Hematopoietic multipotent progenitor cell (in vitro differentiated cells): ENCODE measurements at regions not wholly inside any gene's neighbourhood (a gene's known extent, or its start where the extent isn't known, plus 50 kb on each side); places are given as distances from the start of the nearest gene placed in this dataset.
A peak's percentile ranks its signal among the peaks of the same experiment; 100 is the strongest.
"Not testable (repeated sequence)": the region's sequence is repeated elsewhere in the genome, so short reads cannot be mapped to it uniquely, and the experiment has no call there.

Experiments used
- DNase-seq, 3 donors: peaks; one replicate each; pipeline ENCODE4 v3.0.0-alpha.2; 2011 to 2015; ENCODE audit warnings: low read depth in 2 of 3, low spot score in 2 of 3

DNA sequence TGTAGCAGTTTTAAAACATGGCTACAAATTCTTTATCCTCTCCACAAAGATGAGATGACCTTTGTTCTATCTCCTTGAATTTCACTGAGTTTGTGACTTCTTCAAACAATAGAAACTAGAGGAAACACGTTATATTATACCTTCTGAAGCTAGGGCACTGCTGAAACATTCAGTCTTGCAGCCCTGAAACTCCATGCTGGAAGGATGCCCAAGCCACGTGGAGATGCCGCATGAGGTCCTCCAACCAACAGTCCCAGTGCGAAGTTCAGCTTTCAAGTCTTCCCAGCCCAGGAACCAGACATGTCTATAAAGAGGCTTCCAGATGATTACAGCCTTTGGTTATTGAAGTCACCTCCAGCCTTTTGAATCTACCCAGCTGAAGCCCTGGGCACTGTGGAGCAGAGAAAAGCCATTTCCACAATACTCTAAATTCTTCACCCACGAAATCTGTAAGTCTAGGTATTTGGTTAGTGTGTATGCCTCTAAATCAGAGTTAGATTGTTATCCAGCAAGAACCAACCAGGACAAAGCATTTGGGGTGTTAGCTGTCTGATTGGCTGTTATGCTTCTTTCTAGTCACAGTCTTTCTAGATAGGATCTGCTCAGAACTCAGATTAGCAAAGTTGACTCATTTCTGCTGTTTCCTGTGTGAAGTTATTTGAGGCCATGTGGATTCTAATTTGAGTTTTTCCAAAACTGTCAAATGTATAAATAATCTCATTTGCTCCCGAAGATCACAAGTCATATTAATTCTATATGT lies 186.5 kb upstream of the TMEM72 start:
- DNase-seq: peak in 1 of 3 donors; percentile 2

DNA sequence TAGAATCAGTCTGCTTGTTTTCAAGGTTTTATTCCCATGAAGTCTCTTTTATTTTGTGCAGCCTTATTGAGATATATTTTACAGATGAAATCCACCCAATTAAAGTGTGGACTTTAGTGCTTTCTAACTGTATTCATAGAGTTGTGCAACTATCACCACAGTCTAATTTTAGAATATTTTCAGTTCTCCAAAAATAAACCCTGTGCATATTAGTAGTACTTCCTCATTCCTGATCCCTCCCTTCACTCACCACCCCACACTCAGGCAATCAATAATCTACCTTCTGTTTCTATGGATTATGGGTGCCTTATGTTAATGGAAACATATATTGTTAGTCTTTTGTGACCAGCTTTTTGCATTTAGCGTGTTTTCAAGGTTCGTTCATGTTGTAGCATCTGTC lies 185.7 kb upstream of the TMEM72 start:
- DNase-seq: peak in 1 of 3 donors; percentile 51

DNA sequence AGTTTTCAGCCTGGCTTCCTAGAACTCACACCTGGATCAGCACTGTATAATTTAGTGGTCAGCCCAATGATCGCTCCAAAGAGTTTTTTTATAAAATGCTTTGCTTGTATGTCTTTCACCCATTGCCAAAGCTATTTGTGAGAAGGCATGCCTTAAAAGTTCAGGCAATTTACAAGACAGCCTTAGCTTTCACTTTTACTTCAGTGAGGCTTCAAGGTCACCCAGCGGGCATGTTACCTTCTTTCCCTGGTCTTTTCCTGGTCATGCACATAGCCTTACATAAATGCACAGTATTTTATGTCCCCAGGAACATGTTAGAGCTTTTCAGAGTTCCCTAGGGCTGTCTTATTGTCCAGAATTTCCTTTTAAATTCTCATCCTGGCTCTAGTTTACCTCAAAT lies 179.9 kb upstream of the TMEM72 start:
- no peak for DNase-seq

DNA sequence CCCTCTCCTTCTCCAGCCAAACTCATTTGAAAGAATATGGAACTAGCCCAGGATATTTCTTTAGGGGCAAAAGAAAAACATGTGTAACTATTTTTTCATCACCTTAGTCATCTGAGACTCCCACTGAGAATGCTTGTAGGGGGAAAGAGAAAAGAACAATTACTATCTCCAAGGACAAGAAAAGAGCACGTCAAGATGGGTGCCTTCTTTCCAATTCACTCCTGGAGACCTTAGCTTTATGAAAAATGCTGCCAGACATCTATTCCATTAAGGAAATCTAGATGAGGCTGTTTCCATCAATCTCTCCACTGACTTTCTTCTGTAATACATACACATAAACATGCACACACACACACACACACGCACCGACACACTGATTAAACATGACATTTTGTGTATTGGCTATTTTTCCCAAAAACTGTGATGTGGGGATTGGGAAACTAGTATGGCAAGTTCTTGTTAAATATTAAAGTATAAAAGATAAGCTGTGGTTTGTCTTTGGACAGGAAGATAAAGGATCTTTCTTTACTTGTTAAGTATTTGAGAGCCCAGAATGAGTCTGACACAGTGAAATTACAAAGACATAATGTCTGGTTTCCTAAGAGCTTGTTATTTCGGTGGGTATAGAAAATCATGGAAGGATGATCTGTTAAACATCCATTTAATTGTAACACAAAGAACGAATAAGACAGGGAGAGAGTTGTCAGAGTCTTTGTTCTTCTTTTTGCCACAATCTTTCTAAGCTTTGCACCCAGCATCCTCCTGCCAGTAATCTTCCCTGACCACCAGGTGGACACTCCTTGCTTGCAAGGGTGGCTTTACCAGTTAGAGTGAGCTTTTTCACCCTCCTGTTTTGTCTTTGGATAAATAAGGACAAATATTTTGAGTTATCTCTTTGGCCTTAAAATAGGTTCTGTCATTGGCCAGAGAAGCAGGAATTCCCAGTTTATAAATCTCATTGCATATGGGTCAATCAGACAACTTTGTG lies 177.3 kb upstream of the TMEM72 start:
- no peak for DNase-seq

DNA sequence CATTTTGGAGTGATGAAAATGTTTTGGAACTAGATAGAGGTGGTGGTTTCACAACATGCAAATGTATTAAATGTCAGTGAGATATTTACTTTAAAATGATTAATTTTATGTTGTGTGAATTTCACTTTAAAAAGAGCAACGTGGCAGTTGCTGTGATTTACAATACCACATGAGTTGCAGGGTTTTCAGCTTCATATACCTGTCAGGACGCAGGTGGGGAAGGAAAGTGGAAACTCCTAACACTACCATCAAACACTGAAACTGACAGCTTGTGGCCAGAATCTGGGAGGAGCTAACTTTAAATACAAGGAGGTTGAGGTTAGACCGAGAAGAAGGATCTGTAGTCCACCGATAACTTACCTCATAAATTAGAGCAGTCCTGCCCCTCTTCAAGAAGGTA lies 168.9 kb upstream of the TMEM72 start:
- DNase-seq: peak in 1 of 3 donors; percentile 7

DNA sequence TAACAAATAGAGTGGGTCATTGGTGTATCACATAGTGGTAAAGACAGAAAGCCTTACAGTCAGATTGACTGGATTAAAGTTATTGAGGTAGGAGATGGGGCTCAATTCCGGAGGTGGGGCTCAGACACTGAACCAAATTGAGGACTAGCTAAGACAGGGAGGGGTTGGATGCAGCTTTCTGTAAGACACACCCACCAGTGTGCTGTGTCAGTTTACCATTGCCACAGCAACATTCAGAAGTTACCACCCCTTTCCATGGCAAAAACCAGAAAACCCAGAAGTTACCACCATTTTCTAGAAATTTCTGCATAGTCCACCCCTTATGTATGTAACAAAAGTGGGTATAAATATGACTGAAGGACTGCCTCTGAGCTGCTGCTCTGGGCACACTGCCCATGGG lies 167.6 kb upstream of the TMEM72 start:
- no peak for DNase-seq

DNA sequence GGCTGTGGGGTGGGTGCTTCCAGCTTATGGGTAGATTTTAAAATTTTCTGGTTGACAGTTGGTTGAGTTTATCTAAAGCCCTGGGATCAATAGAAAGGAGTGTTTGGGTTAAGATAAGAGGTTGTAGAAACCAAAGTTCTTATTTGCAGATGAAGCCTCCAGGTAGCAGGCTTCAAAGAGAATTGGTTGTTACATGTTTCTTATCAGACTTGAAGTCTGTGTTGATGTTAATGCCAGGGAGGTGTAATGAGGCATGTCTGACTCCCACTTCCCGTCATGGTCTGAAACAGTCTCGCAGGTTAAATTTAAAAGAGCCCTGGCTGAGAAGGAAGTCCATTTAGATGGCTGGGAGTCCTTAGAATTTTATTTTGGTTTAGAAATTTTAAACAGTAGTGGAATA lies 165.2 kb upstream of the TMEM72 start:
- no peak for DNase-seq

DNA sequence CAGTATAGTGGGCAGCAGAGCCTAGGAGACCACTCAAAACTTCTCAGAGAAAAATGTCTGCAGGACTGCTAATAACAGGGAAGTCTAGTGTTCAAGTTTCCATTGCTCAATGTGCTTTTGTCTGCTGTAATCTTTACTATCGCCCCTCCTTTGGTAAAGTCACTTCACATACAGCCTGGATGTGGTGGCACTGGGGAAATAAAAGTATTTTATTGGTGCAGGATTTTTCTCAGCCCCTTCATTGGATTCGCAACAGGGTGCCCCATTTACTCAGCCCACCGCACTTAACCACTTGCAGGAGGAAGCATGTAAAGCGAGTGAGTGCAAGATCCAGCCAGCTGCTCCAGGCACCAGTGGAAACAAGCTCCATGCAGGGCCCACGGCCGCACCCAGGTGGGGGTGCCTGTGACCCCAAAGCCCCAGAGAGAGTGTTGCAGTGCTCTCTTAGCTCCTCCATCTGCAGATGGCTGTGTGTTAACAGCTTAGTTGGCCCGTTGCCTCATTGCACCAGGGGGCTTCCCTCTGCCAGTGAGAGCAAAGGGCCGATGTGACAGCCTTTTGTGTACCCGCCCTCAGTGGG lies 163.5 kb upstream of the TMEM72 start:
- DNase-seq: no peak

DNA sequence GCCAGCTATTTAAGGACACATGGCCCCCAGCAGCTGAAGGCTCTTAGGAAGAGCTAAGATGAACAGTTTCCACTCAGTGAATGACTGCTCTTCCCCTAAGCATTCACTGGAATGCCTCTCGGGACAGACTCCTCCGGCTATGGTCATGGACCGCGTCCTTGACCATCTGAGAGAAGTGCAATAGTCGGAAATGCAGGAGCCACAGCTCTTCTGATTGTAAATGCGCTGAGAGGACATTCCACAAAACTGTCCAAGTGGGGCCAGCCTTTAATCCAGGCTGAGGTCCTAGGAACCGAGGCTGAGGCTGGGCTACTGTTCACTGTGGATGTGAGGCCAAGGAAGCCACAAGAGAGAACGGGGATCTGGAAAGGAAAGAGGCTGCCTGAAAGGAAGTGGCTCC lies 162.0 kb upstream of the TMEM72 start:
- no peak for DNase-seq

DNA sequence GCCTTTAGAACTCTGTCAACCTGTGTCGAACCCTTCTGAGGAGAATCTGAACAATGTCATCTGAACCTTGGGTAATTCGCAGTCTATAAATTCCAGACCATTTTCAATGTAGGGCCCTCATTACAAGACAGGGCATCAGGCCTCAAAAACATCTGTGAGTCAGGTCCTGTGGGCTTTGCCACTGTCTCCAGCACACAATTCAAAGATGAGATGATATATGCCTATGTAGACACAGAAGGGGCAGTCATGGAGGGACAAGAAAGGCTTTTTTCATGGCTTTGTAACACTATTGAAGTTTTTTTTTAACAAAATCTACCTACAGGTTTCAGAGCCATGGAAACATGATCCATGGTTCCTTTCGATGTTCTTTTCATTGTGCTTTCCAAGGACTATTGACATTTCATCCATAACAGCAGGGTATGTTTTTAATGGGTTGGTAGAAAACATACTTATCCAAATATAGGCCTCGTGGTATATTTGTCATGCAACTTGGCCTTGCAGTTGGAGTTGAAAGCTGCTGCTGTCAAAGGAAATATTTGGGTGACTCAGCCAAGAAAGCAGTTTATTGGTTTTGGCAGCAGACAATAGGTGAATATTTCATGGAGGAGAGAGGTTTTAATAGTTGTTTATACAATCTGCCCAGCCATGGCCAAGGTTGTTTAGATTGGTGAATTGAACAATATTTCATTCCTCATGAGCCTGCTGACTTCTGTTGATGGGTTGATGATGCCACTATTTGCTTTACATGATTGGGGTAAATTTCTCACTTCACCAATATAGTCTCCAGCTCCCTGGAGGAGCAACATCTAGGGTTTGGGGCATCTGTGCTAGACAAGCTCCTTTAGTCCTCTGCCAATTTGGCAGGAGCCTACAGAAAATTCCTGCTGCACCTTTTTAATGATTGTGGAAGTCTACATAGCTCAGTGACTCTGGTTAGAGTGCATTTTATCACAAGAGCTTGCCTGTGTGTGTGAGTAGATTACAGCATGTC lies 158.4 kb upstream of the TMEM72 start:
- no peak for DNase-seq

DNA sequence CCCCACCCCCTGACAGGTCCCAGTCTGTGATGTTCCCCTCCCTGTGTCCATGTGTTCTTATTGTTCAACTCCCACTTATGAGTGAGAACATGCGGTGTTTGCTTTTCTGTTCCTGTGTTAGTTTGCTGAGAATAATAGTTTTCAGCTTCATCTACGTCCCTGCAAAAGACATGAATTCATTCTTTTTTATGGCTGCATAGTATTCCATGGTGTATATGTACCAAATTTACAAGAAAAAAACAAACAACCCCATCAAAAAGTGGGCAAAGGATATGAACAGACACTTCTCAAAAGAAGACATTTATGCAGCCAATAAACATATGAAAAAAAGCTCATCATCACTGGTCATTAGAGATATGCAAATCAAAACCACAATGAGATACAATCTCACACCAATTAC lies 156.8 kb upstream of the TMEM72 start:
- not testable (repeated sequence) for DNase-seq

DNA sequence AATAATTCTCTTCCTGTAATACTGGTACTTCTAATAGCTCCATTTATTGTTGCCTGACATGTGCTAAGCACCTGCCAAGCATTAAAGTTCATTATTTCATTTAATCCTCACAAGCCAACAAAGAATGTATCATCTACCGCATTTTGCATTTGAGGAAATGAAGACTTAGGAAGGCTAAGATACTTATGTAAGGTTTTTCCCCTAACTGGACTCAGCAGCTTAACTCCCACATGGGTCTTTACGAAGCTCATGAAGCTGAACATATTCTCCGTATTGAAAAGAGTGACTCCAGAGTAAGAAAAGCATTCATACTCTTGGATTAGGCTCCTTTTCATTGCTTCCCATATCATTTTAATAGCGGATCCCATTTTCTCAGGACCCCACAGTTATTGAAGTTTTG lies 155.7 kb upstream of the TMEM72 start:
- no peak for DNase-seq

DNA sequence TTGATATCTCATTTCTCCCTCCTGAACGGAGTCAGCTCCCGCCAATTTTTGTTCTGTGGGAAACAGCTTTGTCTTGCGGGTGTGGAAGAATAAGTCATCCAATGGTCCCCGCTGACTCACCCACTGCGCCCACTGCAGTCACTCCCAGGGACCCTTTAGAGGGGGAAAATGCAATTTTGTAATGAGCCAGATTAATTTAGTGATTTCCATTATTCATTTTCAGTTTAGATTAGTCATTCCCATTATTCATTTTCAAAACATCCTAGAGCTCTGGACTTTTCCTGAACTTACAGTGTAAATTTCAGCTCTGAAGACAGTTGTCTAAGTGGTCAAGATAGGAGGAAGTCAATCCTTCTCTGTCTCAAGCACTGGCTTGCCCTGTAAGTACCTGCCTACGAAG lies 154.9 kb upstream of the TMEM72 start:
- DNase-seq: no peak

DNA sequence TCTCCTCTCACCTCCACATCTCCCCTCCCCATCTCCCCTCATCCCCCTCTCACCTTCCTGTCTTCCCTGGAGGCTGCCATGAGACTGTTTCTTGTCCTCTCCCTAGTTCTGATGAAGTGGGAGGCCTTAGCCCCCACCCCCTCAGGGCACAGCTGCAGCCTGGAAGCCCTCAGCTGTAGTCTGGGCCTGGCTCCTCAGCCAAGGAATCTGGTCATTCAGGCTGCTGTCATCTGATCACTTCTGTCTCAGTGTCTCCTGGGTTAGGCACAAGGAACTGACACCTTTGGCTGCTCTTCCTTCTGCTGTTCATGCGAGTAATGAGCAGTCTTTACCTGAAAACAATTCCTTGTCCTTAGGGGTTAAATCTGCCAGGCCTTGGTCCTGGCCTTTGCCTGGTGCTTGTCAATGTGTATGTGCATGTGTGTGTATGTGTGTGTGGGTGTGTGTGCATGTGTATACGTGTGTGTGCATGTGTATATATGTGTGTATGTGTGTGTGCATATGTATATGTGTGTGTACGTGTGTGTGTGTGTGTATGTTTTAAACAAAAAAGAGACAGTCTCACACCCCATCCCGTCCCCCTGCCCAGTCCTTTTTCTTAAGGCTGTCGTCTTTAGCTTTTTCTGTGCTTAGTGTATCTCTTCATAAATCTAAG lies 153.5 kb upstream of the TMEM72 start:
- no peak for DNase-seq

DNA sequence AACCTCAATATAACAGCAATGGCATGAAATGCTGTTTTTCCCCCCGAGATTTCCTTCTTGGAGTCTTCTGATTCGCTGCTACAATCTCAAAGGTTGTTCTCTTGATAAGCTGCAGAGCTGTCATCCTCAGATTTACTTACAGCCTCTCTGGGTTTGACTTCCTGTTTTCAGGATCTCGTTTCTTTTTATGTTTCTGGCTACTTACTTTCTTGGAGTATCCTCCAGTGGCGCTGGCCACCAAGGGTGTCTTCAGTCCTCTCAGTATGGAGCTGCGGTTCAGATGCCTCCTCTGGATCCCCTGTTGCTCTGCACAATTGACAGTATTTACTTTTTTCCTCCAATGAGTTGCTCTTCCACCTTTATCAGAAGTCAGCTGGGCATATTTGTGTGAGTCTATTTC lies 152.0 kb upstream of the TMEM72 start:
- peak in 1 of 3 donors; percentile 8 for DNase-seq

DNA sequence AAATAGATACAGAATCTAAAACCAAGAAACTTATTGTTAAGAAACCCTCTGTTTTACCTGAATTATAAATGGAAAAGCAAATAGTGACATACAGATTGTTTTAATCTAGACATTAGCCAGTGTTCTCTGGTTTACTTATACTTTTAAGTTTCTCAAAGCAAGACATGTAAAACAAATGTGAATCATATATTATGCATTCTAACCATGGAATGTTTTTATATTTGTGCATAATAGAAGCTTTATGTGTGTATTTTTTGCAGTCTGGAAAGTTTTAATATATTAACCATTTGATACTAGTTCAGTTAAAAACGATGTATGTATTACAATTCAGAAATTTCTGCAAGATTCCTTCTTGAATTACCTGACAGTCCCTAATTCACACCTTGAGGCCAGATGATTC lies 150.6 kb upstream of the TMEM72 start:
- DNase-seq: no peak

DNA sequence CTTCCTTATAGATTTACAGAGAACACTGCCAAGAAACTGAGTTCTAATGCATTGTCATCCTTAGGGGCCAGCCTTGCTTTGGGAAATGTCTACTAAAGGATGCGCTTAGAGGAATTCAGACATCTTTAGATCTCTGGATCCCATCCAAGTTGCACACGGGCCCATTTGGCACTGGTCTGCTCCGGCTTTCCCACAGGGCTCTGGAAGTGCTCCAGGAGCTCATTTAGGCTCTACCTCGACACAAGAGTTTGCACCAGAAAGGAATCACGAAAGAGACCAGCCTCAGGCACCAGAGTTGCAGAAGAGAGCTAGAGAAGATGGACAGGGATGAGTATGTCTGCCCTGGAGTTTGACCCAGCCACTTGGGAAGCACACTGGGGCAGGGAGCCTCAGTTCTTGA lies 150.1 kb upstream of the TMEM72 start:
- no peak for DNase-seq

DNA sequence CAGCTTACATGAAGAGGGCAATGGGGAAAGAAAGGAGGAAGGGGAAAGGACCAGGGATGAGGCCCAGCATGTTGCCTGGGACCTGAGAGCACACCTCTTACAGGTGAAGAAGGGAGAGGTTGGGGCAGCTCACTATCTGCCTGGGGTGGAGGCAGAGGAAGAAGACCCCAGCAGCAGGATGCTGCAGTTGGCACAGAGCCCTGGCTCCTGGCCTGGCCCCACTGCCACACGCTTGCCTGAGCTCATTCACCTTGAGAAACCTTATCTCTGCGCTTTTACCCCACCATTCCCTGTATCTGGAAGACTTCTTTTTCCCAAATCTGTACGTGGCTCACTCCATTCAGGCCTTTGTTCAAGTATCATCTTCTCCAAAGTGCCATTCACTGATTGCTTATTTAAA lies 147.8 kb upstream of the TMEM72 start:
- DNase-seq: no peak

DNA sequence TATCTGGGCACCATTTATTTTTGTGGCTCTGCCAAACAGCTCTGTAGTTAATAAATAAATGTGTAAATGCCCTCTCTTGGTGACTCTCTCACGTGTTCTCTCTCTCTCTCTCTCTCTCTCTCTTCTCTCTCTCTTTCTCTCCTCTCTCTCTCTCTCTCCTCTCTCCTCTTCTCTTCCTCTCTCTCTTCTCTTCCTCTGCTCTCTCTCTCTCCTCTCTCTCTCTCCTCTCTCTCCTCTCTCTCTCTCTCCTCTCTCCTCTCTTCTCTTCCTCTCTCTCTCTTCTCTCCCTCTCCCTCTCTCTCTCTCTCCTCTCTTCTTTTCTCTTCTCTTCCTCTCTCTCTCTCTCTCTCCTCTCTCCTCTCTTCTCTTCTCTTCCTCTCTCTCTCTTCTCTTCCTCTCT lies 145.8 kb upstream of the TMEM72 start:
- no peak for DNase-seq

DNA sequence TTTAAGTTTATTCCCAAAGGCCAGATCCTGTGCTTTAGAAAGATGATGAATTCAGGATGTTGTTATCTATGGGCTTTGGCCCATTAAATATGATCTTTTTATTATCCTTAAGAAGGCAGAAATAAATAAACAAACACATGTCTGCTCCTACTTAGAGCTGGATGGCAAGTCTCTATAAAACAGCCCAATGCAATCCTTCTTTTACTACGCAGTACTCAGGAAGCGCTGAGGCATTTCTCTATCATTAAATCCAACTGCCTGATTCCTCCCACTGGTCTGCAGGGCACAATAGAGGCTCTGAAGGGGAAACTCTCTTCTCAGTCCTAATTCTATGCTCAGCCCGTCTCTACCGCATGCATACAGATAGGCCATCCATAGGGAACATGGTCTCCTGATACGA lies 144.5 kb upstream of the TMEM72 start:
- DNase-seq: no peak
